H9 (cell line): ENCODE measurements at regions not wholly inside any gene's neighbourhood (a gene's known extent, or its start where the extent isn't known, plus 50 kb on each side); places are given as distances from the start of the nearest gene placed in this dataset.

Experiments
- DNase-seq: peaks from one replicate; pipeline ENCODE4 v3.0.0-alpha.2; 2017
- H2AFZ ChIP-seq: one replicate; pipeline ENCODE4 v1.6.1; 2013; ENCODE audit warnings: mild to moderate bottlenecking, low read length, control low read depth, moderate library complexity
- H2AK5ac ChIP-seq: 2 replicates; pipeline ENCODE4 v1.6.1; 2013; ENCODE audit warnings: low read length, control low read depth, mixed read lengths; ENCODE audit not compliant: insufficient read length
- H2BK120ac ChIP-seq: one replicate; pipeline ENCODE4 v1.6.1; 2013; ENCODE audit warnings: low read depth, mild to moderate bottlenecking, low read length, control low read depth, inconsistent platforms; ENCODE audit not compliant: poor library complexity, severe bottlenecking
- H2BK12ac ChIP-seq: 2 replicates; pipeline ENCODE4 v1.6.1; 2013; ENCODE audit warnings: low read length, control low read depth, mixed read lengths, low read depth; ENCODE audit not compliant: insufficient read length
- H2BK15ac ChIP-seq: 2 replicates; pipeline ENCODE4 v1.6.1; 2013; ENCODE audit warnings: low read depth, low read length, control low read depth
- H2BK20ac ChIP-seq: one replicate; pipeline ENCODE4 v1.6.1; 2013; ENCODE audit warnings: low read depth, mild to moderate bottlenecking, low read length, control low read depth, inconsistent platforms; ENCODE audit not compliant: poor library complexity, severe bottlenecking
- H2BK5ac ChIP-seq: 2 replicates; pipeline ENCODE4 v1.6.1; 2013; ENCODE audit warnings: low read length, control low read depth, mixed read lengths; ENCODE audit not compliant: insufficient read length
- H3K14ac ChIP-seq: 2 replicates; pipeline ENCODE4 v1.6.1; 2013; ENCODE audit warnings: low read length, control low read depth; ENCODE audit not compliant: insufficient read depth
- H3K18ac ChIP-seq: 2 replicates; pipeline ENCODE4 v1.6.1; 2013; ENCODE audit warnings: low read depth, mild to moderate bottlenecking, mixed read lengths, low read length, control low read depth; ENCODE audit not compliant: insufficient read length
- H3K23ac ChIP-seq: 2 replicates; pipeline ENCODE4 v1.6.1; 2013; ENCODE audit warnings: low read length, control low read depth, mixed read lengths, low read depth; ENCODE audit not compliant: insufficient read length
- H3K23me2 ChIP-seq: 2 replicates; pipeline ENCODE4 v1.6.1; 2013; ENCODE audit warnings: low read depth, mild to moderate bottlenecking, mixed read lengths, low read length, control low read depth; ENCODE audit not compliant: insufficient read length, poor library complexity, severe bottlenecking
- H3K27ac ChIP-seq: 2 replicates; pipeline ENCODE4 v1.5.1; 2013; ENCODE audit warnings: low read length, control low read depth, mixed read lengths, low read depth; ENCODE audit not compliant: insufficient read length
- H3K27me3 ChIP-seq: 2 replicates; pipeline ENCODE4 v1.6.1; 2013; ENCODE audit warnings: low read length, control low read depth, inconsistent platforms; ENCODE audit not compliant: insufficient read depth
- H3K4ac ChIP-seq: 2 replicates; pipeline ENCODE4 v1.6.1; 2013; ENCODE audit warnings: low read depth, mild to moderate bottlenecking, control low read depth, inconsistent platforms, low read length, moderate library complexity
- H3K4me1 ChIP-seq: 2 replicates; pipeline ENCODE4 v1.6.1; 2013; ENCODE audit warnings: low read length, control low read depth, inconsistent platforms; ENCODE audit not compliant: insufficient read depth
- H3K4me2 ChIP-seq: 2 replicates; pipeline ENCODE4 v1.6.1; 2013; ENCODE audit warnings: low read length, control low read depth, mixed read lengths; ENCODE audit not compliant: insufficient read length, insufficient read depth
- H3K56ac ChIP-seq: 2 replicates; pipeline ENCODE4 v1.6.1; 2013; ENCODE audit warnings: low read depth, mild to moderate bottlenecking, mixed read lengths, low read length, control low read depth; ENCODE audit not compliant: insufficient read length
- H3K79me1 ChIP-seq: 2 replicates; pipeline ENCODE4 v1.6.1; 2013; ENCODE audit warnings: low read depth, mild to moderate bottlenecking, moderate library complexity, low read length, control low read depth, inconsistent platforms; ENCODE audit not compliant: insufficient read depth, poor library complexity, severe bottlenecking
- H3K79me2 ChIP-seq: 2 replicates; pipeline ENCODE4 v1.6.1; 2013; ENCODE audit warnings: low read length, control low read depth, inconsistent platforms; ENCODE audit not compliant: insufficient read depth
- H3K9ac ChIP-seq: 2 replicates; pipeline ENCODE4 v1.6.1; 2013; ENCODE audit warnings: low read length, control low read depth, mixed read lengths; ENCODE audit not compliant: insufficient read length; ENCODE audit errors: extremely low read depth
- H3K9me3 ChIP-seq: one replicate; pipeline ENCODE4 v1.6.1; 2013; ENCODE audit warnings: low read depth, low read length, inconsistent platforms; ENCODE audit not compliant: control insufficient read depth
- H3T11ph ChIP-seq: one replicate; pipeline ENCODE4 v1.6.1; 2013; ENCODE audit warnings: mild to moderate bottlenecking, low read length, control low read depth, inconsistent platforms
- H4K20me1 ChIP-seq: one replicate; pipeline ENCODE4 v1.6.1; 2013; ENCODE audit not compliant: control insufficient read depth, insufficient read length, insufficient read depth
- H4K5ac ChIP-seq: 2 replicates; pipeline ENCODE4 v1.6.1; 2013; ENCODE audit warnings: low read depth, mild to moderate bottlenecking, mixed read lengths, low read length, control low read depth; ENCODE audit not compliant: insufficient read length
- H4K8ac ChIP-seq: replicated peaks from 2 replicates; pipeline ENCODE4 v1.6.1; 2013; ENCODE audit warnings: low read length, control low read depth, mixed read lengths, low read depth; ENCODE audit not compliant: insufficient read length
- H4K91ac ChIP-seq: 2 replicates; pipeline ENCODE4 v1.6.1; 2013; ENCODE audit warnings: low read depth, mild to moderate bottlenecking, moderate library complexity, mixed read lengths, low read length, control low read depth; ENCODE audit not compliant: insufficient read length
- H3K27ac Mint-ChIP-seq, 3 experiments: 2 replicates in 2 of 3; 3 replicates in 1 of 3; pipeline ENCODE4 v1.8.0; 2020 to 2021; ENCODE audit warnings: mixed read lengths in 3 of 3, mild to moderate bottlenecking in 1 of 3, moderate library complexity in 1 of 3
- H3K27me3 Mint-ChIP-seq: 2 replicates; pipeline ENCODE4 v1.8.0; 2021; ENCODE audit warnings: low read depth, mild to moderate bottlenecking, moderate library complexity, mixed read lengths
- H3K36me3 Mint-ChIP-seq, 3 experiments: 2 replicates in 2 of 3; 3 replicates in 1 of 3; pipeline ENCODE4 v1.8.0; 2020 to 2021; ENCODE audit warnings: low read depth in 3 of 3, mixed read lengths in 3 of 3; ENCODE audit not compliant: insufficient read depth in 1 of 3
- H3K4me1 Mint-ChIP-seq, 2 experiments: 2 replicates each; pipeline ENCODE4 v1.8.0; 2020; ENCODE audit warnings: mixed read lengths in 2 of 2
- H3K4me3 Mint-ChIP-seq, 2 experiments: 2 replicates in 1 of 2; 3 replicates in 1 of 2; pipeline ENCODE4 v1.8.0; 2020 to 2021; ENCODE audit warnings: mild to moderate bottlenecking in 2 of 2, mixed read lengths in 2 of 2, moderate library complexity in 1 of 2
- H3K9me3 Mint-ChIP-seq, 2 experiments: 2 replicates in 1 of 2; 3 replicates in 1 of 2; pipeline ENCODE4 v1.8.0; 2020; ENCODE audit warnings: mild to moderate bottlenecking in 2 of 2, mixed read lengths in 2 of 2, moderate library complexity in 1 of 2
- WGBS: extraction: QIAGEN DNeasy Blood & Tissue Kit; methylation state at CpG from one replicate; pipeline ENCODE4 v1.1.7; 2013; ENCODE audit warnings: missing lambda C conversion rate, low lambda C conversion rate, mixed read lengths; ENCODE audit not compliant: insufficient read length; ENCODE audit errors: extremely low coverage; 5-methylcytosine and 5-hydroxymethylcytosine counted together
- TF ChIP-seq, protein P1 (sequence below): fragments of 200-600 bp; sonication (generic); conservative IDR thresholded peaks from 3 replicates; pipeline ENCODE4 v1.8.0; 2021; ENCODE audit warnings: antibody characterized with exemption, mild to moderate bottlenecking

GRCh38 chr1:168982778-168983177, 123.7 kb upstream of the ATP1B1 start:
- no peaks in the 10 kb centered on the region for H3K36me3 Mint-ChIP-seq
- H3K4me3 Mint-ChIP-seq, result no peak overlapping the region
- Histone ChIP-seq H3K23me2 (no peaks in the 10 kb centered on the region), H2BK5ac (no peak overlapping the region), H3K79me1 (no peaks in the 10 kb centered on the region), H2BK15ac (no peak overlapping the region), H4K5ac (no peak overlapping the region), H3K4ac (no peak overlapping the region), H2BK20ac (no peak overlapping the region), H3K27me3 (no peaks in the 10 kb centered on the region), H3K79me2 (no peaks in the 10 kb centered on the region), H3K18ac (no peak overlapping the region), H3K14ac (no peak overlapping the region), H3K23ac (no peak overlapping the region), H4K91ac (no peak overlapping the region), H3K9ac (no peak overlapping the region), H2AK5ac (no peak overlapping the region), H3K9me3 (no peaks in the 10 kb centered on the region), H2BK12ac (no peak overlapping the region), H3K4me1 (no peaks in the 10 kb centered on the region), H3T11ph (no peak overlapping the region), H3K56ac (no peak overlapping the region), H2AFZ (no peak overlapping the region), H3K4me2 (no peak overlapping the region), H3K27ac (no peak overlapping the region), H2BK120ac (no peak overlapping the region), H4K8ac (no peak overlapping the region), H4K20me1 (no peaks in the 10 kb centered on the region)
- H3K9me3 Mint-ChIP-seq, result peaks cover 0 to 2% of the 10 kb centered on the region in 2 experiments; a peak in 2 of 5 replicates
- no peak for DNase-seq
- no CpG with 5 or more reads among the region's 4 CpGs for WGBS
- no peak overlapping the region for H3K27ac Mint-ChIP-seq
- H3K27me3 Mint-ChIP-seq, result no peaks in the 10 kb centered on the region; the same call in 1 of the 2 replicates
- peaks cover 0 to 2% of the 10 kb centered on the region in 2 experiments; a peak in 1 of 4 replicates for H3K4me1 Mint-ChIP-seq
- TF ChIP-seq, protein P1, sequence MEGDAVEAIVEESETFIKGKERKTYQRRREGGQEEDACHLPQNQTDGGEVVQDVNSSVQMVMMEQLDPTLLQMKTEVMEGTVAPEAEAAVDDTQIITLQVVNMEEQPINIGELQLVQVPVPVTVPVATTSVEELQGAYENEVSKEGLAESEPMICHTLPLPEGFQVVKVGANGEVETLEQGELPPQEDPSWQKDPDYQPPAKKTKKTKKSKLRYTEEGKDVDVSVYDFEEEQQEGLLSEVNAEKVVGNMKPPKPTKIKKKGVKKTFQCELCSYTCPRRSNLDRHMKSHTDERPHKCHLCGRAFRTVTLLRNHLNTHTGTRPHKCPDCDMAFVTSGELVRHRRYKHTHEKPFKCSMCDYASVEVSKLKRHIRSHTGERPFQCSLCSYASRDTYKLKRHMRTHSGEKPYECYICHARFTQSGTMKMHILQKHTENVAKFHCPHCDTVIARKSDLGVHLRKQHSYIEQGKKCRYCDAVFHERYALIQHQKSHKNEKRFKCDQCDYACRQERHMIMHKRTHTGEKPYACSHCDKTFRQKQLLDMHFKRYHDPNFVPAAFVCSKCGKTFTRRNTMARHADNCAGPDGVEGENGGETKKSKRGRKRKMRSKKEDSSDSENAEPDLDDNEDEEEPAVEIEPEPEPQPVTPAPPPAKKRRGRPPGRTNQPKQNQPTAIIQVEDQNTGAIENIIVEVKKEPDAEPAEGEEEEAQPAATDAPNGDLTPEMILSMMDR, result no peak
